Germinal center (tissue), 1 donor: ENCODE measurements at regions not wholly inside any gene's neighbourhood (a gene's known extent, or its start where the extent isn't known, plus 50 kb on each side); places are given as distances from the start of the nearest gene placed in this dataset.

Source experiments
- DNase-seq: peaks from one replicate; pipeline ENCODE4 v3.0.0; 2012; ENCODE audit warnings: mixed read lengths, low spot score

DNA sequence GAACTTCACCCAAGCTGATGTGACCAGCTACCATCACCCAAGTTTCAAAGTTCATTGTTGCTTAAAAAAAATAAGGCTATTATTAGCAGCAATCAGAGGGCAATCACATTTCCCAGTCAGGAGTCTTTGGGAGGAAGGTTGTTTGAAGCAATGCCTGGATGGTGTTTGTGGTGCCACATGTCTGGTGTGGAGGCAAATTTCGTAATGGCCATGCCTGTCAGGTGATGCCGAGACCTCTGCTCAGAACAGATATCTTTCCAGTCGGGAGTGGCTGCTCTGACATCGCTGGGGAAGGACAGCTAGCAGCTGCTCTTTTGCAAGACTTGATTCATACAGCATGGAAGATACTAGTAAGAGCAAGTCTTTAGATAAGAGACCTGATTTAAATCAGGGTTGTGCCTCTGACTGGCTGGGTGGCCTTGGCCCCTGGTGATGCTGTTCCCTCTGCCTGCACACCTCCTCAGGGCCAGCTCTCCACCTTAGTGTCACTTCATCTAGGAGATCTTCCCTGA lies 187.8 kb upstream of the JUN start:
- DNase-seq = no peak

DNA sequence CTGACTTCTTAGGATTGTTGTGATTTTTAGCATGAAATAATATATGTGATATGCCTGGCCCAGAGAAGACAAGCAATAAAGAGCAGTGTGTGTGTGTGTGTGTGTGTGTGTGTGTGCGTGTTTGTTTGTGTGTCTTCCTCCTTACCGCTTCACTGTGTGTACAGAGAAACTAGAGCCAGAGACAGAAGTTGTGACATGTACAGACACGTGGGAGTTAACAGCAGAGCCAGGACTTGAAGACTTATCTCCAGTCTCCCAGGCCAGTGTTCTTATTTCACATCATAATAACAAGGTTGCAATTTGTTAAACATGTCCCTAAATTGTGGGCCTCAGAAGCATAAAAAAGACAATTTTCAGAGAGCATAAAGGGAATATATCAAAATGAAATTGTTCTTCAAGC lies 192.0 kb upstream of the JUN start:
- no peak for DNase-seq

DNA sequence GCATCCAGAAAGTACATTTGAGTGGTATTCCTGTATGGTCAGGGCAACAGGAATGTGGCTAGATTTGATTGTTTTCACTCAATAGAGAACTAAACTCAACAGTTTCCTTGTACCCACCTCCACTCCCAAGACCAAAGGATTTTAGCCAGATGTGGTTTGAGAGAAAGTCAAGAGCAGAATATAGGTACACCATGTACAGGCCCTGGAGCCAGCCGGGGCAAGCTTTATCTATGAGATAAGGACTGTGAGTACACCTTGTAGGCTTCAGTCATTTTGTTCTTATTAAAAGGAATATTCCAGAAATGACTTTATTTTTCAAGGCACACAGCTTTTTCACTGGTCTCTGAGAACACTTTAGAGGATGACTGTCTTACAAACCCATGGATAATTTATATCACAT lies 192.4 kb upstream of the JUN start:
- no peak for DNase-seq

DNA sequence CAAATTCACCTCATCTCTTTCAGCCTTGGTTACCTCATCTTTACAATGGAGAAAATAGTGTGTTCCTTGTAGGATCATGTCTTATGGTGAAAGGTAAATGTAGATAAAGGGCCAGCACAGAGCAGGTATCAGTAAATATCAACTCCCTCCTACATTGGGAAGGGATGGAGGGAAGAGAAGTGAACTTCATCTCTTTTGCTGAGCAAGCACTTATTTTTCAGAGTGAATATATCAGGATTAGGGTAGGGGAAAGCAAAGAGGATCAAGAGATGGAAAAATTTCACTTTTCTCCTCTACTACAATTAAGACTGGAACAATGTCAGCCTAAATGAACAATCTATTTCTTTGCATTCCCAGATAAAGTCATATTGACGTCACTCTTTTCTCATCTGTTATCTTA lies 193.8 kb upstream of the JUN start:
- DNase-seq = no peak

DNA sequence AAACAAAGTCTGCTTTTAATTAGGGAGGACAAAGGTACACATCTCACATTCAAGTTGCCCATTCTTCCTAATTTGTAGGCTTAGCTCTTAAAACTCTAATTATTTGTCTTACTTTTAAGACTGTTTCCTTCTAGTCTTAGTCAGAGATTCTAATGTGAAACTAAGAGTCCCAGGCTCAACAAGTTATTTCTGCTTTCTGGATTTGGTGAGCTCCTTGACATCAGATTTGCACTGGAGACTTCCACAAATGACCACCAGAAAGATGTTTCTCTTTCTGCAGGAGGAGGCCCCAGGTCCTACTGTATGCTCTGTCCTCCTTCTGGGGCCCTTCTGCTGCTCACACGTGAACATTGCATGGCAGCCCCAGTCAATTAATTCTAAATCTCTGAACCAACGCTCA lies 194.2 kb upstream of the JUN start:
- no peak for DNase-seq

DNA sequence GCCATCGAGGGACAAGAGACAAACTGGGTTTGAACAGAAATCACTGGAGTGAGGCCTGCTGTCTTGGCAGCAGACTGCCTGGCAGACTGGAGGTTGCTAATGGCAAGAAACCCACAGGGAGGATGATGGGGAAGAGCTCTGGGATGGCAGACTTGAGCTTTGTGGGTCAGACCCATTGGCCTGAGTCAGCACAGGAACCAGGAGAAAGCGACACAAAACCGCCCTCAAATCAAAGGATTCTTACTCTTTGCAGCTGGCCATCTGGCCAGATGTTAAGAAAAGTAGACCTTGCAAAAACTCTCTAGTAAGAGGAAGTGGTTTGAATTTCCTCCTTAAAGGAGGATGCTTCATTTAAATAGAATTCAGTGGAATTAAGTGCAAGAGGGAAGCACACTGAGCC lies 195.2 kb upstream of the JUN start:
- DNase-seq = no peak

DNA sequence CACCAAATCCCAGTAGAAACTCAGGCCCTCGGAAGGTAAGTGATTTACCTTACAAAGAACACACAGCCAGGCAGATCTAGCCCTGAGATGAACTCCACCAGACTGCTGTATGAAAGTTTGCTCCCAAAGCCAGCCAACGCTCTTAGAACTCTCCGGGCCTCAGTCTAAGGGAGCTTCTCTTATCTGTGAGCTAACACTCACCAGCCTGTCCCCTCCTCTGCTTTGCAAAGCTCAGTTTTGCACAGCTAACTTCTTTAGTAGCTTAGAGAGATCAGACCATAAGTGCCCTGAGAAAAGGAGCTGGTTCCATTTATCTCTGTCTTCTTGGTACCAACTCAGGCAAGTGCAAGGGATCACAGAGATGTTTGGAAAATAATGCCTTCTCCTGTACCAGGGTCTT lies 195.8 kb upstream of the JUN start:
- no peak for DNase-seq

DNA sequence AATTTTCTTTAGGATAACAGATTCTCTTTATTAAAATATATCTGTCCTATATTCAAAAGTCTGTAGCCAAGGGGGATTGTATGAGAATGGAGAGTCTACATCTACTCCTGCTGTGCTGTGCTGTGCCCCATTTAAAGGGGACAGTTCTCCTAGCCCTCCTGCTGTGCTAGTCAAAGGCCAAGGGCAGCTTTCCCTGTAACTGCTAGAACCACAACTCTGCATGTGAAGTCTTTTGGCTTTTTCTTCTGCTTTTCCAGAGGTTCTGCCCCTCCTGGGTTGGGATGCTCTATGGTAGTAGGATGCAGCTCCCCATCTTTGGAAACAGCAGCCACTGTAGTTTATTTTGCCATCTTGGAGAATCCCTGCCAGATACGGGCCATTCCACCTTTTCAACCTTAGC lies 197.5 kb upstream of the JUN start:
- no peak for DNase-seq

DNA sequence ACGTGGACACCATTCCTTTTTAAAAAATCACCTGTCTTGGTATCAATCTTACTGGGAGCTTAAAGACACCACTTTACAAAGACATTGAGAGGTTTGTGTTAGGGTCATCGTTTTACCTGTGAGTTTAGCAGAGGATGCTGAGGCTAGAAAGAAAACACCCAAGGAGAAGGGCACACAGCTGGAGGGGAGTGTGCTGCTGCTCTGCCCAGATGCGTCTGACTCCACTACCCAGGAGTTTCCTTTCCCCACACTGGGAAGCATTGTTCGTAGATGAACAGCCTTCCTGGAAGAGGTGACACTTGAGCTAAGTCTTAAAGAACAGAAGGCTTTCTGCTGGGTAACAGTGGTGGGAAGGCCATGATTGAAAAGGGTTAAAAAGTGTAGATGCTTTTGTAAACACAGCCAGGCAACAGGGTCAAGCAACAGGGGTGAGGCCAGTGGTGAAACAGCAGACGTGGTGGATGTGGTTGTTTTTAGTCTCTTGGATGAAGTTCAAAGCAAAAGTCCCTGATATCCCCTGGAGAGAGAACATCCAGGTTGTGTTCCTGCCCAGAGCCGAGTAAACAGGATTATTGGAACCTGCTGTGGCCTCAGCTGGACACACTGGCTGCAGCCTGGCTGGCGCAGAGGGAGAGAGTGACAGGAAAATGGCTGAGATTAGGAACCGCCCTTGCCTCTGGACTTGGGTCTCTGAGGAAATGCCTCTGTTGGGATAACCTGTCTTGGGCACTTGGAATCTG lies 198.6 kb upstream of the JUN start:
- no peak for DNase-seq

DNA sequence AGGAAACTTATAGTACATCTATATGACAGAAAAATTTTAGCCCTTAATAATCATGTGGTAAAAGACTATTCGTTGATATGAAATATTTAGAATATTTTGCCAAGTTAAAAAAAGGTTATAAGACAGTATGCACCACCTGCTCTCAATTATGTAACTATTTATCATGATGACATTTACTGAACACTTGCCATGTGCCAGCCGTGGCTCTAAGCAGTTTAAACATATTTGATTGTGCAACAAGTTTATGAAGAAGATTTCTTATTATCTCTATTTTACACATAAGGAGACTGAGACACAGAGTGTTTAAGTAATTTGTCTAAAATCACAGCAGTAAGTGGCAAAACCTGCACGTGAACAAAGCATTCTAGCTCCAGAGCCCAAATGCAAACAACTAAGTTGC lies 199.3 kb upstream of the JUN start:
- no peak for DNase-seq

DNA sequence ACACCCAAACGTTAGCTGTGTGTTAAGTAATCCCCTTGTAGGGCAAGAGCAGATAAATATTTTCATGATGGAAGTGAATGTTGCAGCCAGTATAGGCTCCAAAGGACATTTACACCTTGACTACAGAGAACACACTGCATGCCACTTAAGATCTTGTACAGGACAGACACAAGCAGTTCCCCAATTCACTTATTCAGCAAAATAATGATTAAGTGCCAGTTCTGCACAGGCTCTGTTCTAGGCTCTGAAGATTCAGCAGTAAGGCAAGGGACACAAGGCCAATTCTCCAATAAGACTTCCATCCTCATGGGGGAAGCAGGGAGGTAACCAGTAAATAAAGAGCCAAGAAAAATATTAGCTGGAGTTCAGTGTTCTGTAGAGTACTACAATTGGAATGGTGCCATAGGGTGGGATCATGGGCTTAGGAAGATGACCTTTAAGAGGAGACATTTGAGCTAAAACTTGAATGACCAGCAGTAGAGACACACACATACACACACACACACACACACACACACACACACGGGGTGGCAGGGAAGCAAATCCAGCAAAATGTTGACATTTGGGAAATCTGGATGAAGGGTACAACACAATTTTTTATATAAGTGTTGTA lies 199.9 kb upstream of the JUN start:
- no peak for DNase-seq

DNA sequence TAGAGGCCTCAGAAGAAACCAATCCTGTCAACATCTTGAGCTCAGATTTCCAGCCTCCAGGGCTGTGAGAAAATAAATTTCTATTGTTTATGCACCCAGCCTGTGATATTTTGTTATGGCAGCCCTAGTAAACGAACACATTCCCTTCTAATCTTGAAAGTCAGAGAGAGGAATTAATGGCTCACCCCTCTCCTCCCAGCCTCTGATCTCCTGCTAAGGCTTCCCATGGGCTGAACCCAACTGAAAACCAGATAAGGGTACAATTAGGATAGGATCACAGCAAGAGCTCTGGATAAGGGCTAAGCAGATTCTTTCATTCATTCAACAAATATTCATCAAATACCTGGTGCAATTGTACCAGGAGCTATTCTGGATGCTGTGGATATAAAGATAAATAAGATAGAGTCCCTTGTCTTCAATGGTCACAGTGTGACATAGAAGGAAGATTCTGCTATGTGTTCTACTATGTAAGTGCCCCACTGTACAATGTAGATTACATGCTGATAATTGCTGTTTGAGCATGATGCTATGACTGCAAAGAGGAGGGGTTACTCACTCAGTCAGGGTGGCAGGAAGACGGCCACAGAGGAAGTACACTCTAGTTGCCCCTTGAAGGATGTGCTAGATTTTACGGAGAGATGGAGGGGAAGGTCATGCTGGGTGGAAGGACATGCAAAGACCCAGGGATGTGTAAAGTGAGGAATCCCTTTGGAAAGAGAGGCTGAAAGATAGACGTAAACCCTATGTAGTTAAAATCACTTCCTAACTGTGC lies 203.3 kb upstream of the JUN start:
- DNase-seq = no peak

DNA sequence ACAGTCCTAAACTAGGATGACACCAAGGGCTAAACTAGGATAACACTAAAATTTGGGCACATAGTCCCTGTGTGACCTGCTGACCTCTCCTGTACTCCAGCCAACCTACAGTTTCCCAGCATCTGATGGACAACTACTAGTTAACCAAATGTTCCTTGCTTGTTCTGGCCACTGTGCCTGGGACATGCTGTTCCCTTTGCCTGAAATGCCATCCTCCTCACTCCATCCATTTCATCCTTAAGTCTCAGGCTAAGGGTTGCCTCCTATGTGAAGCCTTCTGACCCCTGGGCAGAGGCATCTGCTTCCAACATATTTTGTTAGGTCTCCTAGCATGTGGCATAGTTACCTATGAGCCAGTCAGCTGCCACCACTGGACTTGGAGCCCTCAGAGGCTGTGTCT lies 204.9 kb upstream of the JUN start:
- no peak for DNase-seq

DNA sequence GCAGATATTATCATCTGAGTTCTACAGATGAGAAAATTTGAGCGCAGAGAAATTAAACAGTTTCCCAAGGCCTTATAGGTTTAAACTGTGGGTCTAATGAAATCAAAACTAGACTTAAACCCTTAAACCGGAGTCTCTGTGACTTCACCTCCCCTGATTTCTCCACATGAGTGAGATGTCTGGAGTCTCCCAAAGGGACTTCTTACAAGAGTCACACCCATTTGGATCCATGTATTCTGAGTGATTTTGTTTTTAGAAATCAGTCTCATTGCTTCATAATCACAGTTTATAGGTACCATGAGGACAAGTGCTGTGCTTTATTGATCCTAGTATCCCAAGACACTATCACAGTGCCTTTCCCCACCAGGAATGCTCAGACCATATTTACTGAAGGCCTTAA lies 206.0 kb upstream of the JUN start:
- DNase-seq = no peak

DNA sequence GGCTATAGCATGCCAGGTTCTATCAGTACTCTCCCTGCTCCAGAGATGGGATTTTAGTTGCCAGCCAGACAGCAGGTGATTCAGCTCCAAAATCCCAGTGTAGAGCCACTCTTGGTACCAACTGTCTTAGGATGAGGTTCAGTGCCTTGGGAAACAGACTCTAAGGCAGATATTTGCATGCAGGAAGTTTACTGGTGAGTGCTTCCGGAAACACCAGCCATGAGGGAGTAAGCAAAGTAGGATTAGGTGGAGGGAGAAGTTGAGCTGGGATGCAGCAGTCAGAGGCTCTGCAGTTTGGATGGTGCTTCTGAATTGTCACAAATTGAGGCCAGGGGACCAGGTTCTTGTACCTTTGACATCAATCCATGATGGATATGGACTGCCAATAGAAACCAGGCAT lies 207.5 kb upstream of the JUN start:
- DNase-seq = no peak

DNA sequence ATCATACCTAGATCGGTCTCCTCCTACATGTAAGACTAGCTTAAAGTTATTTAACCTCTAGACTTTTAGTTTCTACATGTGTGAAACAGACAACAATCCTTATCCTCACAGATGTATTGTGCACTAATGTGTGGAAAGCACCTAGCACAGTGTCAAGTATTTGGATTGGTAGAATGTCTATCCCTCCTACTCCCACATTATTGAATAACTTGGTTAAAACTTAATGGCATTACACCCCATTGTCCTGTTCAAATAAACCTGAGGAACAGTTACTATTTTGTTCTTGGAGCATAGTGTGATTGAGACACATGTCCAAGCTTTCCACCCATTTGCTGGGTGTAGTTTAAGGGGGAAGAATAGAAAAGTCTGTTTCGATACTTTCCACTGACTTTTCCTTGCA lies 208.8 kb upstream of the JUN start:
- DNase-seq = no peak

DNA sequence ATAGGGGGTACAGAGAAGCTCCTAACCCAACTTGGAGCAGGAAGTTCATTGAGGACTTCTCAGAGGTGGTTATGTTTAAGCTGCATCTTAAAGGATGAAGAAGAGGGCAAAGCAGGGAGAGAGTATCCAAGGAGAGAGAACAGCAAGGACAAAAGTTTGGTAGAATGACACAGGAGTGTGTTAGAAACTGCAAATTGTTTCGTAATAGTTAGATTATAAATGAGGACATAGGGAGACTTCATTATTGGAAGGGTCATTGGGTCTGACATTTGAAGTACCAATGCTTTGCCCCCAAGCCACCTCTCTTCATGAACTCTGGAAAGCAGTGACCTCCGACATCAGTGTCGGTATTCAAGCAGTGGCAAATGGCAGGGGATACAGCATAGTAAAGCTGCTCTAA lies 209.6 kb upstream of the JUN start:
- no peak for DNase-seq

DNA sequence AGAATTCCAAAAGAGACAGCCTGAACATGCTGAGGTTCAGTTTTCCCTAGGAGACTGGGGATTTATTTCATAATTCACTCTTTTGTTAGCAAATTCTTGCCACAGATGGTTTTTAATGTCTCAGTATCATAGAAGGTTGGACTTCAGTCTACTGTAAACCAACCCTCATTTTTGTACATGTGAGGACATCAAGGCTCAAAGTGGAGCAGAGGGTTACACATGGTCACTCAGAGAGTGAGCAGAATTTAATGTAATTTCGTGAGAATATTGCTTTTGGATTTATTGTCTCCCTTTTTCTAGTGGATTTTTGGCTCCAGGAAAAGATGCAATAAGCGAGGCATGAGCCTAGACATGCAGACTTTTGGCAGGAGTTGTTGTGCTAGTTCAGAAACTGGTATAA lies 210.8 kb upstream of the JUN start:
- DNase-seq = no peak

DNA sequence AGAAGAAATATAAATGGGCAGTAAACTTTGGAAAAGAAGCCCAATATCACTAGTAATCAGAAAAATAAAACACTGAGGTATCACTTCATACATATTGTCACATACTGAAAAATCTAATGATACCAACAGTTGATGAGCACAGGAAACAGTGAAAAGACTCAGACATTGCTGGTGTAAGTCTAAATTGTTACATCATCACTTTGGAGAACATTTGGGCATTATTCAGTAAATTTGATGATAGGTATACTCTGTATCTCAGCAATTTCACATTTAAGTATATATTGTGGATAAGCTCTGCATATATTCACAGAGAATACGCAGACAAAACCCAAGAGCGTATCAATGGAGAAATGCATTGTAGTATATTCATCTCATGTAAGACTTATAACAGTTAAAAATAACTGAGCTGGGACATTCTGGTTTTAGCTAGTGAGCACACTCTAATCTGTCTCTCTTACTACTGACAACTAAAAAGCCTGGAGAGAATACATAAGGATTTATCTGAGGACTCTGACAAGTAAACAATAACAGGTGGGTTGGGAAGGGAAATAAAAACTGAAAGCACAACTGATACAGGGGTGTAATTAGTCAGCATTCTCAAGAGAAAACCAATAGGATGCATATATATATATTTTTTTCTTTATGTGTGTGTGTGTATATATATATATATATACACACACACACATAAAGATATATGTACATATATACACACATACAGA lies 212.7 kb upstream of the JUN start:
- no peak for DNase-seq

DNA sequence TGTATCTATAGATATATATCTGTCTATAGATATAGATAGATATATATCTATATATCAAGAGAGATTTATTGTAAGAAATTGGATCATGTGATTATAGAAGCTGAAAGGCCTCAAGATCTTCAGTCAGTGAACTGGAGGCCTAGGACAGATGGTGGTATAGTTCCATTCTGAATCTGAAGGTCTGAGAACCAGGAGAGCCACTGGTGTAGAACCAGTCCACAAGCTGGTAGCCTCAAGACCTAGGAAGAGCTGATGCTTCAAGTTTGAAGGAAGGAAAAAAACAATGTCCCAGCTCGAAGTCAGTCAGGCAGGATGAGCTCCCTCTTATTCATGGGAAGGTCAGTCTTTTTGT lies 213.2 kb upstream of the JUN start:
- DNase-seq = no peak

DNA sequence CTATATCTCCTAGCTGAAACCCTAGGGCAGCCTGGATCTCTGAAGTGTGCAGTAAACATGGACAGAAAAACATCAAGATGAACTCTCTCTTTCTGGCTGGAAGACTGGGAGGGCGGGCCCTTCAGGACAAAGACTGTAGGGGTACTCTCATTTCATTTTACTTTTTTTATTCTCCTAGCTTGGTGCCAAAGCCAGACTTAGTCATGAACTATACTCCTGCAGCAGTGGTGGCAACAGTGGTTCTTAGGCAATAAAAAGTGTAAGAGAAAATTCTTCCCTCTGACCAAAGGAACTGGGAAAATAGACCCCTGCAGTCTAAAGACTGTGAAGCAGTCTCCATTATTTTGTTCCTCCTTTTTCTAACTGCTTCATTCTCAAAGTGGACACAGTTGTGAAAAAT lies 213.8 kb upstream of the JUN start:
- DNase-seq = no peak

DNA sequence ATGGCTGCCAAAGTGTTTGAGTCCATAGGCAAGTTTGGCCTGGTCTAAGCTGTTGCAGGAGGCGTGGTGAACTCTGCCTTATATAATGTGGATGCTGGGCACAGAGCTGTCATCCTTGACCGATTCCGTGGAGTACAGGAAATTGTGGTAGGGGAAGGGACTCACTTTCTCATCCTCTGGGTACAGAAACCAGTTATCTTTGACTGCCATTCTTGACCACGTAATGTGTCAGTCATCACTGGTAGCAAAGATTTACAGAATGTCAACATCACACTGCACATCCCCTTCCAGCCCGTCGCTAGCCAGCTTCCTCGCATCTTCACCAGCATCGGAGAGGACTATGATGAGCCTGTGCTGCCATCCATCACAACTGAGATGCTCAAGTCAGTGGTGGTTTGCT lies 215.8 kb upstream of the JUN start:
- DNase-seq = no peak

DNA sequence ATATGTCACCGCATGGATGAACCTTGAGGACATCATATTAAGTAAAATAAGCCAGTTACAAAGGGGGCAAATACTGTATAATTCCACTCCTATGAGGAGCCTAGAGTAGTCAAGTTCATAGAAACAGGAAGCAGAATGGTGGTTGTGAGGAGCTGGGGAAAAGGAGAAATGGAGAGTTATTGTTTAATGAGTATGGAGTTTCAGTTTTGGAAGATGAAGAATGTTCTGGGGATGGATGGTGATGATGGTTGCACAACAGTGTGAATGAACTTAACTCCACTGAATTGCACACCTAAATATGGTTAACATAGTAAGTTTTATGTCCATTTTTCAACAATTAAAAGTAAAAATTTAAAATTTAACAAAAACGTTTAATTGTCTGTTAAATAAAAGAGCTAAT lies 220.9 kb upstream of the JUN start:
- DNase-seq = no peak
